HEK293 (cell line): ENCODE measurements at regions not wholly inside any gene's neighbourhood (a gene's known extent, or its start where the extent isn't known, plus 50 kb on each side); places are given as distances from the start of the nearest gene placed in this dataset.

Source experiments
- CTCF ChIA-PET: fragments of 350-600 bp; formaldehyde crosslinking; extraction: SDS; loops from one replicate; lab custom pipeline; 2021; ENCODE audit warnings: antibody characterized with exemption; lab: Yijun Ruan, JAX
- POLR2A ChIA-PET: fragments of 300-600 bp; formaldehyde crosslinking; extraction: SDS; loops from one replicate; lab custom pipeline; 2020; ENCODE audit warnings: antibody characterized with exemption, inconsistent platforms; lab: Yijun Ruan, JAX
- H3K27ac ChIP-seq: fragments of 200-500 bp; sonication (Bioruptor generic); 2 replicates; pipeline ENCODE4 v1.5.1; 2014; ENCODE audit warnings: low read depth, low read length, control low read depth, inconsistent platforms; ENCODE audit errors: extremely low read depth
- H3K36me3 ChIP-seq, 2 experiments: fragments of 200-500 bp in 1 of 2; sonication (Bioruptor generic) in 1 of 2; 1 replicate in 1 of 2; 2 replicates in 1 of 2; pipeline ENCODE4 v1.5.1; 2014 to 2017; ENCODE audit warnings: inconsistent platforms in 2 of 2, low read length in 2 of 2; ENCODE audit not compliant: control insufficient read depth in 2 of 2, insufficient read depth in 1 of 2
- H3K4me1 ChIP-seq: fragments of 200-500 bp; sonication (Bioruptor generic); 2 replicates; pipeline ENCODE4 v1.5.1; 2014; ENCODE audit warnings: mild to moderate bottlenecking, low read length, inconsistent platforms; ENCODE audit not compliant: control insufficient read depth, insufficient read depth
- H3K4me3 ChIP-seq: 2 replicates; pipeline ENCODE4 v1.5.1; 2011; ENCODE audit warnings: low read depth, mild to moderate bottlenecking, control low read depth, low read length, moderate library complexity
- H3K9me3 ChIP-seq: fragments of 200-500 bp; sonication (Bioruptor generic); 2 replicates; pipeline ENCODE4 v1.5.1; 2014; ENCODE audit warnings: low read depth, low read length, inconsistent platforms; ENCODE audit not compliant: control insufficient read depth, insufficient read depth
- BCL11B ChIP-seq: fragments of 450-650 bp; formaldehyde crosslinking; IDR thresholded peaks from 2 replicates; pipeline ENCODE4 v1.5.1; 2016; ENCODE audit warnings: low read depth, missing biosample characterization, missing genetic modification characterization
- GLI4 ChIP-seq: fragments of 450-650 bp; formaldehyde crosslinking; IDR thresholded peaks from 2 replicates; pipeline ENCODE4 v1.5.1; 2016; ENCODE audit warnings: missing biosample characterization, missing genetic modification characterization
- KLF10 ChIP-seq: fragments of 450-650 bp; IDR thresholded peaks from 2 replicates; pipeline ENCODE4 v1.5.1; 2018; ENCODE audit warnings: missing biosample characterization, mild to moderate bottlenecking, missing genetic modification characterization
- MEIS1 ChIP-seq: sonication (generic); formaldehyde crosslinking; IDR thresholded peaks from 2 replicates; pipeline ENCODE4 v1.8.1; 2022; ENCODE audit warnings: missing genetic modification reagents, mild to moderate bottlenecking, borderline replicate concordance
- OSR2 ChIP-seq: fragments of 450-650 bp; formaldehyde crosslinking; IDR thresholded peaks from 2 replicates; pipeline ENCODE4 v1.5.1; 2016; ENCODE audit warnings: missing biosample characterization, missing genetic modification characterization
- OVOL3 ChIP-seq: fragments of 450-650 bp; formaldehyde crosslinking; IDR thresholded peaks from 2 replicates; pipeline ENCODE4 v1.5.1; 2016; ENCODE audit warnings: missing biosample characterization, missing genetic modification characterization
- REPIN1 ChIP-seq: fragments of 450-650 bp; formaldehyde crosslinking; IDR thresholded peaks from 2 replicates; pipeline ENCODE4 v1.5.1; 2017; ENCODE audit warnings: missing biosample characterization, missing genetic modification characterization, low read depth
- SCRT2 ChIP-seq: fragments of 450-650 bp; formaldehyde crosslinking; IDR thresholded peaks from 2 replicates; pipeline ENCODE4 v1.5.1; 2016; ENCODE audit warnings: missing biosample characterization, missing genetic modification characterization
- ZNF132 ChIP-seq: fragments of 450-650 bp; formaldehyde crosslinking; IDR thresholded peaks from 2 replicates; pipeline ENCODE4 v1.5.1; 2017; ENCODE audit warnings: missing biosample characterization, missing genetic modification characterization, borderline replicate concordance
- ZNF138 ChIP-seq: fragments of 450-650 bp; formaldehyde crosslinking; IDR thresholded peaks from 2 replicates; pipeline ENCODE4 v1.5.1; 2016; ENCODE audit warnings: missing biosample characterization, missing genetic modification characterization, borderline replicate concordance
- ZNF2 ChIP-seq: fragments of 450-650 bp; formaldehyde crosslinking; IDR thresholded peaks from 2 replicates; pipeline ENCODE4 v1.5.1; 2016; ENCODE audit warnings: missing biosample characterization, missing genetic modification characterization
- ZNF341 ChIP-seq: fragments of 450-650 bp; formaldehyde crosslinking; IDR thresholded peaks from 2 replicates; pipeline ENCODE4; 2016; ENCODE audit warnings: low read depth, missing biosample characterization, missing genetic modification characterization
- ZNF549 ChIP-seq: fragments of 450-650 bp; IDR thresholded peaks from 2 replicates; pipeline ENCODE4 v1.5.1; 2018; ENCODE audit warnings: missing biosample characterization, missing genetic modification characterization, mild to moderate bottlenecking, inconsistent platforms, moderate library complexity
- ZNF596 ChIP-seq: fragments of 450-650 bp; IDR thresholded peaks from 2 replicates; pipeline ENCODE4 v1.5.0; 2018; ENCODE audit warnings: missing biosample characterization, mild to moderate bottlenecking, missing genetic modification characterization, moderate library complexity
- ZNF664 ChIP-seq: fragments of 450-650 bp; formaldehyde crosslinking; IDR thresholded peaks from 2 replicates; pipeline ENCODE4 v1.5.1; 2016; ENCODE audit warnings: missing biosample characterization, missing genetic modification characterization
- ZNF791 ChIP-seq: fragments of 450-650 bp; formaldehyde crosslinking; IDR thresholded peaks from 2 replicates; pipeline ENCODE4 v1.5.1; 2016; ENCODE audit warnings: missing biosample characterization, missing genetic modification characterization
- ZNF830 ChIP-seq: fragments of 450-650 bp; IDR thresholded peaks from 2 replicates; pipeline ENCODE4 v1.5.0; 2018; ENCODE audit warnings: missing biosample characterization, missing genetic modification characterization, low read depth, mild to moderate bottlenecking, moderate library complexity
- TF ChIP-seq, protein P1 (sequence below): fragments of 450-650 bp; formaldehyde crosslinking; IDR thresholded peaks from 2 replicates; pipeline ENCODE4 v1.5.1; 2016; ENCODE audit warnings: missing biosample characterization, missing genetic modification characterization
- TF ChIP-seq, protein P2 (sequence below): fragments of 450-650 bp; formaldehyde crosslinking; IDR thresholded peaks from 2 replicates; pipeline ENCODE4 v1.5.1; 2017; ENCODE audit warnings: missing biosample characterization, missing genetic modification characterization
- TF ChIP-seq, protein P3 (sequence below): fragments of 450-650 bp; formaldehyde crosslinking; IDR thresholded peaks from 2 replicates; pipeline ENCODE4 v1.5.1; 2016; ENCODE audit warnings: missing biosample characterization, missing genetic modification characterization

DNA sequence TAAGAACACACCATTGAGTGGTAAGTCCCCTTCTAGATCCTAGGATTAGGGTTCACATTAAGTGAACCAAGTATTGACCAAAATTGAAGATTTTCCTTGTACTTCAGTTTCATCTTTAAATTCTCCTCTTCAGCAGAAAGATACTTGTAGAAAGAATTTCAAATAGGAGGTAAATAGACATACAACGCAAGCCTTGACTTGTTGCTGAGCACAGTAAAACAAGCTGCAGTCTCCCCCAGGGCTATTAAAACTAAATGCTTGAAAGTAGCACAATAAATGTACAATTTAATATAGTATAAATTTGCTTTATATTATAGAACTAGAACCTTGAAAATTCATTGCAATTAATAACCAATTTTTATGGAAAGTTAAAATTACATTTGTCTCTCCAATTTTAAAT is 170.1 kb upstream of the TARS1 start:
- Histone ChIP-seq H3K27ac (no peak overlapping the region), H3K36me3 (no peaks in the 10 kb centered on the region), H3K9me3 (no peaks in the 10 kb centered on the region)
- POLR2A ChIA-PET: no interaction called here
- CTCF ChIA-PET: interaction anchor here (0.8 to 1.0 kb wide), 2 partner anchors 10 to 12 kb away, joined by 3 to 4 read pairs; no protein-coding TSS in a partner anchor
- no peak for TF ChIP-seq ZNF2
- 0 out of 2 replicates have a peak, but pooled peaks have one; percentile 16 for TF ChIP-seq SCRT2
- TF ChIP-seq KLF10 (tag by site-specific recombination): no peak
- TF ChIP-seq ZNF830 (tag by site-specific recombination): no peak
- TF ChIP-seq BCL11B: no peak
- TF ChIP-seq, all 188 proteins: peak for 1
- H3K4me1 ChIP-seq: no peaks in the 10 kb centered on the region
- H3K4me3 ChIP-seq: no peak overlapping the region

DNA sequence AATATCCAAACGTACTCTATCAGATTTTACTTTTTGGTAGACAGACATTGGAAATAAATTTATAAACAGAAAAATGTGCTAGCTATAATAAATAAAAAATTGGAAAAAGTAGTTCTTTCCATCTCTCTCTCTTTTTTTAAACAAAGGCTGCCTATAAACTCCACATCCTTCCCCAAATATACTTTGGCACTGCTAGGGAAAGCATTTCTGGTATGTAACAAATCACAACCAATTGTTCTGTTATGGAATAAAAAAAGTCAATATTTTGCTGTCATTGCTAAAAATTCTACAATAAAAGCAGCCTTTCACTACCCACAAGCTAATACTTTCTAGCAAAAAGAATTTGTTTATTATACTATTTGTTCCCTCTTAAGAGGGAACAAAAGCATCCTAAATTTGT is 169.2 kb upstream of the TARS1 start:
- Histone ChIP-seq H3K27ac (no peak overlapping the region), H3K9me3 (no peaks in the 10 kb centered on the region), H3K4me3 (no peak overlapping the region), H3K36me3 (no peaks in the 10 kb centered on the region), H3K4me1 (no peaks in the 10 kb centered on the region)
- TF ChIP-seq, protein P1, sequence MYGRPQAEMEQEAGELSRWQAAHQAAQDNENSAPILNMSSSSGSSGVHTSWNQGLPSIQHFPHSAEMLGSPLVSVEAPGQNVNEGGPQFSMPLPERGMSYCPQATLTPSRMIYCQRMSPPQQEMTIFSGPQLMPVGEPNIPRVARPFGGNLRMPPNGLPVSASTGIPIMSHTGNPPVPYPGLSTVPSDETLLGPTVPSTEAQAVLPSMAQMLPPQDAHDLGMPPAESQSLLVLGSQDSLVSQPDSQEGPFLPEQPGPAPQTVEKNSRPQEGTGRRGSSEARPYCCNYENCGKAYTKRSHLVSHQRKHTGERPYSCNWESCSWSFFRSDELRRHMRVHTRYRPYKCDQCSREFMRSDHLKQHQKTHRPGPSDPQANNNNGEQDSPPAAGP (tag by site-specific recombination): no peak
- TF ChIP-seq ZNF132 (tag by site-specific recombination) (no peak), ZNF596 (tag by site-specific recombination) (no peak), GLI4 (tag by site-specific recombination) (no peak), OVOL3 (tag by site-specific recombination) (no peak), ZNF138 (no peak), REPIN1 (tag by site-specific recombination) (no peak), OSR2 (no peak)
- TF ChIP-seq, protein P2, sequence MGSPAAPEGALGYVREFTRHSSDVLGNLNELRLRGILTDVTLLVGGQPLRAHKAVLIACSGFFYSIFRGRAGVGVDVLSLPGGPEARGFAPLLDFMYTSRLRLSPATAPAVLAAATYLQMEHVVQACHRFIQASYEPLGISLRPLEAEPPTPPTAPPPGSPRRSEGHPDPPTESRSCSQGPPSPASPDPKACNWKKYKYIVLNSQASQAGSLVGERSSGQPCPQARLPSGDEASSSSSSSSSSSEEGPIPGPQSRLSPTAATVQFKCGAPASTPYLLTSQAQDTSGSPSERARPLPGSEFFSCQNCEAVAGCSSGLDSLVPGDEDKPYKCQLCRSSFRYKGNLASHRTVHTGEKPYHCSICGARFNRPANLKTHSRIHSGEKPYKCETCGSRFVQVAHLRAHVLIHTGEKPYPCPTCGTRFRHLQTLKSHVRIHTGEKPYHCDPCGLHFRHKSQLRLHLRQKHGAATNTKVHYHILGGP: no peak
- TF ChIP-seq, protein P3, sequence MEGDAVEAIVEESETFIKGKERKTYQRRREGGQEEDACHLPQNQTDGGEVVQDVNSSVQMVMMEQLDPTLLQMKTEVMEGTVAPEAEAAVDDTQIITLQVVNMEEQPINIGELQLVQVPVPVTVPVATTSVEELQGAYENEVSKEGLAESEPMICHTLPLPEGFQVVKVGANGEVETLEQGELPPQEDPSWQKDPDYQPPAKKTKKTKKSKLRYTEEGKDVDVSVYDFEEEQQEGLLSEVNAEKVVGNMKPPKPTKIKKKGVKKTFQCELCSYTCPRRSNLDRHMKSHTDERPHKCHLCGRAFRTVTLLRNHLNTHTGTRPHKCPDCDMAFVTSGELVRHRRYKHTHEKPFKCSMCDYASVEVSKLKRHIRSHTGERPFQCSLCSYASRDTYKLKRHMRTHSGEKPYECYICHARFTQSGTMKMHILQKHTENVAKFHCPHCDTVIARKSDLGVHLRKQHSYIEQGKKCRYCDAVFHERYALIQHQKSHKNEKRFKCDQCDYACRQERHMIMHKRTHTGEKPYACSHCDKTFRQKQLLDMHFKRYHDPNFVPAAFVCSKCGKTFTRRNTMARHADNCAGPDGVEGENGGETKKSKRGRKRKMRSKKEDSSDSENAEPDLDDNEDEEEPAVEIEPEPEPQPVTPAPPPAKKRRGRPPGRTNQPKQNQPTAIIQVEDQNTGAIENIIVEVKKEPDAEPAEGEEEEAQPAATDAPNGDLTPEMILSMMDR (tag by site-specific recombination): no peak
- ChIA-PET POLR2A (no interaction called here), CTCF (interaction anchor here (1.0 kb wide), 1 partner anchor 13 kb away, joined by 4 read pairs; no protein-coding TSS in a partner anchor)

DNA sequence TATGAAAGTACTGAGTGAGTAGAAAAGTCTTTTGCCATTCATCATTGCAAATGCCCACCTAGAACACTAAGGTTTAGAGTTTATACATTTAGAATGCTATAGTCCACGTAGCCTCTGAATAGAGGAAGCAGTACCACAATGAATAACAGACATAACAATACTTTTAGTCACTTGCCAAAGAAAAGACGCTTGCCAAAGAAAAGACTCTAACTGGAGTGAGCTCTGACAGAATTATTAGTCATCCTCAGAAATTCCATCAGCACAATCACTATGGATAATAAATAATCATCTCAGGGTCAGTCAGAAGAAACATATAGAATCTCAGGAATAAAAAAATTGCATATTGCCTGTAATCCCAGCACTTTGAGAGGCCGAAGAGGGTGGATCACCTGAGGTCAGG is 168.5 kb upstream of the TARS1 start:
- POLR2A ChIA-PET: no interaction called here
- Histone ChIP-seq H3K4me1 (no peaks in the 10 kb centered on the region), H3K4me3 (no peak overlapping the region)
- CTCF ChIA-PET: no interaction called here
- no peak for TF ChIP-seq MEIS1
- no peak for TF ChIP-seq ZNF341 (tag by site-specific recombination)
- no peak for TF ChIP-seq ZNF664 (tag by site-specific recombination)
- TF ChIP-seq ZNF2: no peak
- TF ChIP-seq ZNF791: no peak
- TF ChIP-seq ZNF549: no peak
- TF ChIP-seq, all 188 proteins: peak for 0
- Histone ChIP-seq H3K27ac (no peak overlapping the region), H3K36me3 (no peaks in the 10 kb centered on the region), H3K9me3 (no peaks in the 10 kb centered on the region)
